GM23248 (cell line): ENCODE measurements at regions not wholly inside any gene's neighbourhood (a gene's known extent, or its start where the extent isn't known, plus 50 kb on each side); places are given as distances from the start of the nearest gene placed in this dataset.

Source experiments
- EZH2 ChIP-seq: fragments of 200-600 bp; sonication (generic); IDR thresholded peaks from 2 replicates; pipeline ENCODE4 v1.6.1; 2018; ENCODE audit warnings: antibody characterized with exemption, mild to moderate bottlenecking; ENCODE audit not compliant: insufficient read depth, poor library complexity, severe bottlenecking
- EZH2phosphoT487 ChIP-seq: fragments of 200-600 bp; sonication (generic); IDR thresholded peaks from 2 replicates; pipeline ENCODE4 v1.6.1; 2018; ENCODE audit warnings: antibody characterized with exemption, moderate library complexity, mild to moderate bottlenecking, low read depth; ENCODE audit not compliant: insufficient read depth

DNA sequence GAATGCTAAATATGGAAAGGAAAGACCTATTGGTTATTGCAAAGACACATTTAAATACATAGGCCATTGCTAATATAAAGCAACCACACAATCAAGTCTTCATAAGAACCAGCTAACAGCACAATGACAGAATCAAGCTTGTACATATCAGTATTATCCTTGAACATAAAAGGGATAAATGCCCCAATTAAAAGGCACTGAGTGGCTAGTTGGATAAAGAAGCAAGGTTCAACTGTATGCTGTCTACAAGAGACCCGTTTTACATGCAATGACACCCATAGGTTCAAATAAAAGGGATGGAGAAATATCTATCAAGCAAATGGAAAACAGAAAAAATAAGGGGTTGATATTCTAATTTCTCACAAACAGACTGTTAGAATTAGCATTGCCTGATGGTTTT, 706.1 kb downstream of the EPHA3 start:
- TF ChIP-seq EZH2phosphoT487: no peak
- no peak for TF ChIP-seq EZH2
